Endothelial cell of umbilical vein (primary cell): ENCODE measurements at regions not wholly inside any gene's neighbourhood (a gene's known extent, or its start where the extent isn't known, plus 50 kb on each side); places are given as distances from the start of the nearest gene placed in this dataset.

ENCODE experiments used
- CTCF ChIP-seq, 2 donors: IDR thresholded peaks; 1 replicate in 1 of 2; 2 replicates in 1 of 2; pipeline ENCODE4 v1.5.1; 2011; ENCODE audit warnings: low read length in 2 of 2, mild to moderate bottlenecking in 2 of 2, moderate library complexity in 2 of 2, control low read depth in 1 of 2, inconsistent platforms in 1 of 2, low read depth in 1 of 2; ENCODE audit not compliant: insufficient read depth in 1 of 2; ENCODE audit errors: extremely low read depth in 1 of 2
- EZH2 ChIP-seq: IDR thresholded peaks from 2 replicates; pipeline ENCODE4 v1.6.1; 2012; ENCODE audit warnings: borderline replicate concordance, low read depth, mild to moderate bottlenecking, moderate library complexity, low read length, inconsistent platforms; ENCODE audit not compliant: severe bottlenecking
- MYC ChIP-seq: IDR thresholded peaks from one replicate; pipeline ENCODE4 v1.6.1; 2011; ENCODE audit warnings: mild to moderate bottlenecking, low read depth, low read length
- POLR2A ChIP-seq: IDR thresholded peaks from 2 replicates; pipeline ENCODE4 v1.6.1; 2012; ENCODE audit warnings: low read depth, mild to moderate bottlenecking, control low read depth, low read length

- TF ChIP-seq POLR2A (no peak), MYC (no peak), EZH2 (no peak), CTCF (IDR thresholded peaks at IDR 0.05; ENCODE audit: extremely low read depth in 1 of 2, insufficient read depth in 1 of 2, low read depth in 1 of 2, low read length in 2 of 2) (no peak)
Observed at GRCh38 chr5:160968480-160968879, 116.5 kb upstream of the ATP10B start.
